Cardiac muscle cell (in vitro differentiated cells and primary cell): ENCODE measurements at regions not wholly inside any gene's neighbourhood (a gene's known extent, or its start where the extent isn't known, plus 50 kb on each side); places are given as distances from the start of the nearest gene placed in this dataset.

ENCODE experiments used
- DNase-seq, 2 donors: peaks; one replicate each; pipeline versions ENCODE4 v3.0.0 to v3.0.0-alpha.2; 2010 to 2017; ENCODE audit warnings: low read depth in 1 of 2, low spot score in 1 of 2
- H3K27ac ChIP-seq: fragments of 200-600 bp; sonication (generic); 2 replicates; pipeline ENCODE4 v1.5.1; 2016
- H3K27me3 ChIP-seq: fragments of 200-600 bp; sonication (generic); 2 replicates; pipeline ENCODE4 v1.6.0; 2016; ENCODE audit warnings: control low read depth
- H3K36me3 ChIP-seq: fragments of 200-600 bp; sonication (generic); 2 replicates; pipeline ENCODE4 v1.5.1; 2016; ENCODE audit warnings: control low read depth
- H3K4me1 ChIP-seq: fragments of 200-600 bp; sonication (generic); 2 replicates; pipeline ENCODE4 v1.8.1; 2017; ENCODE audit warnings: low read depth, mild to moderate bottlenecking, mixed run types
- H3K4me3 ChIP-seq: fragments of 200-600 bp; sonication (generic); 2 replicates; pipeline ENCODE4 v1.5.1; 2016; ENCODE audit warnings: mild to moderate bottlenecking
- H3K9me3 ChIP-seq: fragments of 200-600 bp; sonication (generic); 2 replicates; pipeline ENCODE4 v1.5.1; 2017; ENCODE audit warnings: low read depth, mild to moderate bottlenecking, control low read depth
- CTCF ChIP-seq: IDR thresholded peaks from 2 replicates; pipeline ENCODE4 v1.5.1; 2012; ENCODE audit warnings: low read depth, mild to moderate bottlenecking, low read length

GRCh38 chr2:216758256-216759155 lies 63.2 kb upstream of the IGFBP5 start:
- H3K4me3 ChIP-seq: no peak overlapping the region
- TF ChIP-seq CTCF: no peak
- no peaks in the 10 kb centered on the region for H3K27me3 ChIP-seq
- no peaks in the 10 kb centered on the region for H3K9me3 ChIP-seq
- H3K27ac ChIP-seq: no peak overlapping the region
- no peak for DNase-seq
- no peaks in the 10 kb centered on the region for H3K36me3 ChIP-seq
- H3K4me1 ChIP-seq: no peaks in the 10 kb centered on the region

- Histone ChIP-seq H3K4me1 (no peaks in the 10 kb centered on the region), H3K36me3 (no peaks in the 10 kb centered on the region), H3K27me3 (no peaks in the 10 kb centered on the region), H3K27ac (no peak overlapping the region), H3K4me3 (no peak overlapping the region), H3K9me3 (no peaks in the 10 kb centered on the region)
- DNase-seq: no peak
- no peak for TF ChIP-seq CTCF
These were observed 62.2 kb upstream of the IGFBP5 start for GRCh38 chr2:216757532-216757931.

DNA sequence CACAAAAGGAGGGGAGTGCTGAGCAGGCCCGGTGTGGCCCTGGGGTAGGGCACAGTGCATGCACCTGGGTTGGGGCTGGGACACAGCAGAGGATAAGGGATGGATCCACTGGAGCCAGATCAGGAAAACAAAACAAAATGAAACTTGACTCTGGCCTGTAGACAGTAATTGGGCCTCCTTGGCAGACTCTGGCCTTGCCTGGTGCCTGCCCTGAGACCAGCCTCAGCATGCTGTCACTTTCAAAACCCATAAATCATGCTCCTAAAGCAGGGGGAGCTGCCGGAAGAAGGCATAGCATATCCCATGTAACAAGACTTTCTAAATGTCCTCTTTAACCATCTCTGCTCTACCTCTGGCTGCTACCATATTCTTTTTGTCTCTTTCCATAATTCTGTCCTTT lies 61.1 kb upstream of the IGFBP5 start:
- TF ChIP-seq CTCF: no peak
- H3K9me3 ChIP-seq: no peaks in the 10 kb centered on the region

GRCh38 chr2:216754812-216755211 lies 59.5 kb upstream of the IGFBP5 start:
- Histone ChIP-seq H3K36me3 (no peaks in the 10 kb centered on the region), H3K4me3 (no peak overlapping the region), H3K27me3 (no peaks in the 10 kb centered on the region), H3K27ac (no peak overlapping the region), H3K9me3 (no peaks in the 10 kb centered on the region), H3K4me1 (no peaks in the 10 kb centered on the region)
- no peak for TF ChIP-seq CTCF
- DNase-seq: no peak

More for the DNA sequence above, 61.1 kb upstream of the IGFBP5 start:
- Histone ChIP-seq H3K27me3 (no peaks in the 10 kb centered on the region), H3K4me1 (no peaks in the 10 kb centered on the region), H3K27ac (no peak overlapping the region), H3K36me3 (no peaks in the 10 kb centered on the region), H3K4me3 (no peak overlapping the region)
- DNase-seq: no peak

DNA sequence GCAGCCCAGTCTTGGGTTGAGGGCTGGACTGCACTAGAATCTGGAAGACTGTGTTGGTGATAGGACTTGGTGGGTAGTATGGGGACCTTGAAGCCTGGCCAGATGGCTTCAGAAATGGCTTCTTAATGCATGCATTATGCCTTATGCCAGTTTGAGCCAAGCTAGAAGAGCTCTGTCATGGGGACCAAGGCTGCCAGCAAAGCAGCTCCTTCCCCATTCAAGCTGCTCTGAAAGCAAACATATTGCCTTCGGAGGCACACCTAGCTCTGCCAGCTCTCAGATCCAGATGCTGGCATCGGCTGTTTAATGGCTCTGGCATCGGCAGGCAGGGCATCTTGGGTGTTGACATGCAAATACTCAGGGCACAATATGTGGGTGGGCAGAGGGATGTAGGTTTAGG lies 59.0 kb upstream of the IGFBP5 start:
- Histone ChIP-seq H3K9me3 (no peaks in the 10 kb centered on the region), H3K4me1 (no peaks in the 10 kb centered on the region), H3K27ac (no peak overlapping the region), H3K27me3 (no peaks in the 10 kb centered on the region), H3K36me3 (no peaks in the 10 kb centered on the region), H3K4me3 (no peak overlapping the region)
- no peak for DNase-seq
- TF ChIP-seq CTCF: no peak
